Parathyroid adenoma (tissue), 2 donors: ENCODE measurements at regions not wholly inside any gene's neighbourhood (a gene's known extent, or its start where the extent isn't known, plus 50 kb on each side); places are given as distances from the start of the nearest gene placed in this dataset.

Source experiments
- H2AFZ ChIP-seq: fragments of 300-600 bp; sonication (generic); one replicate; pipeline ENCODE4 v1.7.0; 2017; ENCODE audit warnings: antibody characterized with exemption, mild to moderate bottlenecking
- H3K27ac ChIP-seq: fragments of 300-600 bp; sonication (generic); one replicate; pipeline ENCODE4 v1.7.0; 2017
- H3K27me3 ChIP-seq: fragments of 300-600 bp; sonication (generic); one replicate; pipeline ENCODE4 v1.7.0; 2017; ENCODE audit warnings: low read length; ENCODE audit not compliant: control insufficient read depth, insufficient read depth
- H3K36me3 ChIP-seq: fragments of 300-600 bp; sonication (generic); one replicate; pipeline ENCODE4 v1.7.0; 2017; ENCODE audit warnings: low read length; ENCODE audit not compliant: control insufficient read depth, insufficient read depth
- H3K4me1 ChIP-seq: fragments of 300-600 bp; sonication (generic); one replicate; pipeline ENCODE4 v1.7.0; 2017; ENCODE audit warnings: control low read depth
- H3K4me2 ChIP-seq: fragments of 300-600 bp; sonication (generic); one replicate; pipeline ENCODE4 v1.7.0; 2017; ENCODE audit warnings: low read length
- H3K4me3 ChIP-seq: fragments of 300-600 bp; sonication (generic); one replicate; pipeline ENCODE4 v1.7.0; 2017; ENCODE audit warnings: low read depth, low read length
- H3K79me2 ChIP-seq: fragments of 300-600 bp; sonication (generic); one replicate; pipeline ENCODE4 v1.7.0; 2017; ENCODE audit warnings: control low read depth
- H3K9ac ChIP-seq: fragments of 300-600 bp; sonication (generic); one replicate; pipeline ENCODE4 v1.7.0; 2017; ENCODE audit warnings: mild to moderate bottlenecking
- H3K9me3 ChIP-seq: fragments of 300-600 bp; sonication (generic); one replicate; pipeline ENCODE4 v1.7.0; 2017; ENCODE audit warnings: low read length; ENCODE audit not compliant: control insufficient read depth
- CTCF ChIP-seq: fragments of 300-600 bp; sonication (generic); IDR thresholded peaks from one replicate; pipeline ENCODE4 v1.7.0; 2017; ENCODE audit warnings: antibody characterized with exemption, mild to moderate bottlenecking
- donor health status: primary hyperparathyroidism.

GRCh38 chr6:141349710-141350109 lies 783.0 kb upstream of the GJE1 start:
- no peak overlapping the region for H2AFZ ChIP-seq
- no peak overlapping the region for H3K9ac ChIP-seq
- H3K27me3 ChIP-seq = no peaks in the 10 kb centered on the region
- no peak overlapping the region for H3K27ac ChIP-seq
- H3K4me1 ChIP-seq = no peaks in the 10 kb centered on the region
- no peaks in the 10 kb centered on the region for H3K79me2 ChIP-seq
- TF ChIP-seq CTCF = no peak
- no peaks in the 10 kb centered on the region for H3K36me3 ChIP-seq
- no peak overlapping the region for H3K4me2 ChIP-seq
- H3K4me3 ChIP-seq = no peak overlapping the region
- H3K9me3 ChIP-seq = no peaks in the 10 kb centered on the region

GRCh38 chr6:141347906-141348492 lies 784.7 kb upstream of the GJE1 start:
- H3K36me3 ChIP-seq = no peaks in the 10 kb centered on the region
- no peak overlapping the region for H3K4me3 ChIP-seq
- no peaks in the 10 kb centered on the region for H3K9me3 ChIP-seq
- H3K4me1 ChIP-seq = no peaks in the 10 kb centered on the region
- TF ChIP-seq CTCF = no peak
- no peak overlapping the region for H3K9ac ChIP-seq
- H3K79me2 ChIP-seq = no peaks in the 10 kb centered on the region
- no peaks in the 10 kb centered on the region for H3K27me3 ChIP-seq
- H3K27ac ChIP-seq = no peak overlapping the region
- H2AFZ ChIP-seq = no peak overlapping the region
- no peak overlapping the region for H3K4me2 ChIP-seq

- H3K27me3 ChIP-seq = no peaks in the 10 kb centered on the region
- H2AFZ ChIP-seq = no peak overlapping the region
- no peak for TF ChIP-seq CTCF
- no peak overlapping the region for H3K9ac ChIP-seq
- H3K79me2 ChIP-seq = no peaks in the 10 kb centered on the region
- no peak overlapping the region for H3K27ac ChIP-seq
- H3K36me3 ChIP-seq = no peaks in the 10 kb centered on the region
- no peak overlapping the region for H3K4me2 ChIP-seq
- no peaks in the 10 kb centered on the region for H3K9me3 ChIP-seq
- no peaks in the 10 kb centered on the region for H3K4me1 ChIP-seq
- H3K4me3 ChIP-seq = no peak overlapping the region
Measured at GRCh38 chr6:141347086-141347485, 785.6 kb upstream of the GJE1 start.

GRCh38 chr6:141346535-141346934 lies 786.2 kb upstream of the GJE1 start:
- H3K27ac ChIP-seq = no peak overlapping the region
- no peak overlapping the region for H3K4me2 ChIP-seq
- H3K4me1 ChIP-seq = no peaks in the 10 kb centered on the region
- TF ChIP-seq CTCF = no peak
- H3K9ac ChIP-seq = no peak overlapping the region
- no peak overlapping the region for H3K4me3 ChIP-seq
- H3K79me2 ChIP-seq = no peaks in the 10 kb centered on the region
- H2AFZ ChIP-seq = no peak overlapping the region
- H3K36me3 ChIP-seq = no peaks in the 10 kb centered on the region
- H3K9me3 ChIP-seq = no peaks in the 10 kb centered on the region
- H3K27me3 ChIP-seq = no peaks in the 10 kb centered on the region

- Histone ChIP-seq H3K9me3 (no peaks in the 10 kb centered on the region), H2AFZ (no peak overlapping the region), H3K27ac (no peak overlapping the region), H3K27me3 (no peaks in the 10 kb centered on the region), H3K36me3 (no peaks in the 10 kb centered on the region), H3K4me1 (no peaks in the 10 kb centered on the region), H3K79me2 (no peaks in the 10 kb centered on the region), H3K4me3 (no peak overlapping the region), H3K9ac (no peak overlapping the region), H3K4me2 (no peak overlapping the region)
- TF ChIP-seq CTCF = no peak
Measured at GRCh38 chr6:141337191-141337590, 795.5 kb upstream of the GJE1 start.
